Upper lobe of right lung (tissue), 1 donor: ENCODE measurements at regions not wholly inside any gene's neighbourhood (a gene's known extent, or its start where the extent isn't known, plus 50 kb on each side); places are given as distances from the start of the nearest gene placed in this dataset.

Experiments used
- ATAC-seq: fragments of 200-7000 bp; cut with Tn5 transposase; one replicate; pipeline ENCODE4 v1.9.1; 2020; ENCODE audit warnings: mild to moderate bottlenecking, moderate library complexity
- DNase-seq: peaks from one replicate; pipeline ENCODE4 v3.0.0-alpha.2; 2020
- H3K27ac ChIP-seq: fragments of 200-600 bp; one replicate; pipeline ENCODE4 v1.8.0; 2022
- H3K27me3 ChIP-seq: fragments of 200-600 bp; one replicate; pipeline ENCODE4 v1.8.0; 2022; ENCODE audit warnings: mild to moderate bottlenecking
- H3K36me3 ChIP-seq: fragments of 200-600 bp; one replicate; pipeline ENCODE4 v1.8.0; 2022
- H3K4me1 ChIP-seq: fragments of 200-600 bp; one replicate; pipeline ENCODE4 v1.8.0; 2022
- H3K4me3 ChIP-seq: fragments of 200-600 bp; one replicate; pipeline ENCODE4 v1.8.0; 2022; ENCODE audit warnings: mild to moderate bottlenecking
- H3K9me3 ChIP-seq: fragments of 200-600 bp; one replicate; pipeline ENCODE4 v1.8.0; 2022
- intact Hi-C: fragments of 100-400 bp; cut with DNase I; formaldehyde crosslinking; loops from one replicate; pipeline ENCODE4 v1.11.0; 2022
- TF ChIP-seq, protein P1 (sequence below): fragments of 200-600 bp; IDR thresholded peaks from one replicate; pipeline ENCODE4 v1.8.0; 2022; ENCODE audit warnings: antibody characterized with exemption
- donor health status: DM: no; HTN: yes; CAD: no; lungs with severe emphysema.

DNA sequence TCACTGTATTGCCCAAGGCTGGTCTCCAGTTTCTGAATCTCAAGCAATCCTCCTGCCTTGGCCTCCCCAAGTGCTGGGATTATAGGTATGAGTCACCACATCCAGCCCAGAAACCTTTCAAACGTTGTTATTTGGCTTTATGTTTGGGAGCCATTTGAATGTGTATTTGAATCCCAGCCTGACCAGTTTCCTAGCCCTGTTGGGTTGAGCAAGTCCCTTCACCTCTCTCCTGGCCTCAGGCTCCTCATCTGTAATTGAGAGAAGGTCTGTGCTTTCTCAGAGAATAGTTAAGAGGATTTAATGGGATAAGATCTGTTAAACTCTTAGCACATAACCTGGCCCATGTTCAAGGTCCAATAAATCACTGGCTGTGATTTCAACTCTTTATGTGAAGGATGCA, 385.8 kb upstream of the RBFOX1 start:
- no peaks in the 10 kb centered on the region for H3K9me3 ChIP-seq
- H3K27me3 ChIP-seq, result no peaks in the 10 kb centered on the region
- no peak for ATAC-seq
- H3K4me1 ChIP-seq, result no peaks in the 10 kb centered on the region
- TF ChIP-seq, protein P1, sequence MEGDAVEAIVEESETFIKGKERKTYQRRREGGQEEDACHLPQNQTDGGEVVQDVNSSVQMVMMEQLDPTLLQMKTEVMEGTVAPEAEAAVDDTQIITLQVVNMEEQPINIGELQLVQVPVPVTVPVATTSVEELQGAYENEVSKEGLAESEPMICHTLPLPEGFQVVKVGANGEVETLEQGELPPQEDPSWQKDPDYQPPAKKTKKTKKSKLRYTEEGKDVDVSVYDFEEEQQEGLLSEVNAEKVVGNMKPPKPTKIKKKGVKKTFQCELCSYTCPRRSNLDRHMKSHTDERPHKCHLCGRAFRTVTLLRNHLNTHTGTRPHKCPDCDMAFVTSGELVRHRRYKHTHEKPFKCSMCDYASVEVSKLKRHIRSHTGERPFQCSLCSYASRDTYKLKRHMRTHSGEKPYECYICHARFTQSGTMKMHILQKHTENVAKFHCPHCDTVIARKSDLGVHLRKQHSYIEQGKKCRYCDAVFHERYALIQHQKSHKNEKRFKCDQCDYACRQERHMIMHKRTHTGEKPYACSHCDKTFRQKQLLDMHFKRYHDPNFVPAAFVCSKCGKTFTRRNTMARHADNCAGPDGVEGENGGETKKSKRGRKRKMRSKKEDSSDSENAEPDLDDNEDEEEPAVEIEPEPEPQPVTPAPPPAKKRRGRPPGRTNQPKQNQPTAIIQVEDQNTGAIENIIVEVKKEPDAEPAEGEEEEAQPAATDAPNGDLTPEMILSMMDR, result no peak
- no peak overlapping the region for H3K27ac ChIP-seq
- no peak overlapping the region for H3K4me3 ChIP-seq
- H3K36me3 ChIP-seq, result no peaks in the 10 kb centered on the region
- DNase-seq, result no peak
- intact Hi-C loops, result no loop called here

DNA sequence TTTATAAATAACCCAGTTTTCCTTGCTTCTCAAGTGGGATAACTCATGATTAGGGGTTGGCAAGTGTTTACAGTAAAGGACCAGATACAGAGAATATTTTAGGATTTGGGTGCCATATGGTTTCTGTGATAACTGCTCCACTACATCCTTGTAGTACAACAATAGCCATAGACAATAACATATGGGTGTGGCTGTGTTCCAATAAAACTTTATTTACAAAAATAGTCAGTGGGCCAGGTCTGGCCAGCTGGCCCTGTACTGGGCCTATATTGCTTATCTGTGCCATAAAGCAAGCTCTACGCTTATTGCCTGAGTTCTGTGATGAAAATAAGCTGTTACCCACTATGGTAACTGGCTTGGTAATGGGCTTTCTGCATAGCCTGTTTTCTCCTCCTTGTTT, 386.5 kb upstream of the RBFOX1 start:
- TF ChIP-seq, protein P1, result no peak
- Histone ChIP-seq H3K36me3 (no peaks in the 10 kb centered on the region), H3K27ac (no peak overlapping the region), H3K9me3 (no peaks in the 10 kb centered on the region), H3K27me3 (no peaks in the 10 kb centered on the region), H3K4me1 (no peaks in the 10 kb centered on the region), H3K4me3 (no peak overlapping the region)
- ATAC-seq (no peak), DNase-seq (no peak)
- intact Hi-C loops, result no loop called here

DNA sequence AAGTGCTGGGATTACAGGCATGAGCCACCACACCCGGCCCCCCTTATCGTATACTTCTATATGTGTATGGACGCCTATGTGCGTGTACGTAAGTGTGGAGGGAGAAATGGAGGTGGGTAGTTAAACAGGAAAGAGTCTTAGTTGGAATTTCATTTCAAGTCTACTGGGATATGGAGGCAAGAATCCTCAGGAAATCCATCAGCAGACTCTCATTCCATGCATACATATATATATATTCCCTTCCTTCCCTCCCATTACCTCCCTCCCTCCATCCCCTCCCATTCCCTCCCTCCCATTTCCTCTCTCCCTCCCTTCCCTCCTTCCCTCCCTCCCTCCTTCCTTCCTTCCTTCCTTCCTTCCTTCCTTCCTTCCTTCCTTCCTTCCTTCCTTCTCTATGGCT, 391.7 kb upstream of the RBFOX1 start:
- no peak for ATAC-seq
- no peak overlapping the region for H3K27ac ChIP-seq
- TF ChIP-seq, protein P1, result no peak
- no peaks in the 10 kb centered on the region for H3K36me3 ChIP-seq
- intact Hi-C loops, result no loop called here
- H3K9me3 ChIP-seq, result no peaks in the 10 kb centered on the region
- DNase-seq, result no peak
- H3K27me3 ChIP-seq, result no peaks in the 10 kb centered on the region
- H3K4me1 ChIP-seq, result no peaks in the 10 kb centered on the region
- no peak overlapping the region for H3K4me3 ChIP-seq

DNA sequence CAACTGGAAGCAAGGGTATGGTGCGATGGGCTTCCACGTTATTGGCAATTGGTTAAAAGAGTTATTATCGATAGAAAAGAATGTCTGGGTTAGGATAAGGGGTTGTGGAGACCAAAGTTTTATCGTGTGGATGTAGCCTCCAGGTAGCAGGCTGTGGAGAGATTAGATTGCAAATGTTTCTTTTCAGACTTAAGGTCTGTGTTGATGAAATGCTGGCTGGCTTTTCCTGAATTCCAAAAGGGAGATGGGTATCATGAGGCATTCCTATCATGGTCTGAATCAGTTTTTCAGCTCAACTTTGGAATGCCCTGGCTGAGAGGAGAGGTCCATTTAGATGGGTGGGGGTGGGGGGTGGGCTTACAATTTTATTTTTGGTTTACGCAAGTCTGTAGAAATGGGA, 395.0 kb upstream of the RBFOX1 start:
- Histone ChIP-seq H3K36me3 (no peaks in the 10 kb centered on the region), H3K27me3 (no peaks in the 10 kb centered on the region), H3K27ac (no peak overlapping the region), H3K9me3 (no peaks in the 10 kb centered on the region), H3K4me1 (no peaks in the 10 kb centered on the region), H3K4me3 (no peak overlapping the region)
- TF ChIP-seq, protein P1, result no peak
- intact Hi-C loops, result no loop called here
- DNase-seq (no peak), ATAC-seq (no peak)

DNA sequence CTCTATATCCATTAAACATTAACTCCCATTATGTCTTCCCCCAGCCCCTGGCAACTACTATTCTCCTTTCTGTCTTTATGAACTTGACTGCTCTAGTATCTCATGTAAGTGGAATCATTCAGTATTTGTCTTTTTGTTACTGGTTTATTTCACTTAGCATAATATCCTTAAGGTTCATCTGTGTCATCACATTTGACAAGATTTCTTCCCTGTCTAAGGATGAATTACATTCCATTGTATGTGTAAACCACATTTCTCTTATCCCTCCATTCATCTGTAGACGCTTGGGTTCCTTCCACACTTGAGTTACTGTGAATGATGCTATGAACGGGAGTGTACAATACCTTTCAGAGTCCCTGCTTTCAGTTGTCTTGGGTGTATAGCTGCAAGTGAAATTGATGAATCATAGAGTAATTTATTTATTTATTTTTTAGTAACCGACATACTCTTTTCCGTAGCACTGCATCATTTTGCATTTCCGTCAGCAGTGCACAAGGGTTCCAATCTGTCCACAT, 399.7 kb upstream of the RBFOX1 start:
- Histone ChIP-seq H3K4me3 (no peak overlapping the region), H3K36me3 (no peaks in the 10 kb centered on the region), H3K4me1 (no peaks in the 10 kb centered on the region), H3K9me3 (no peaks in the 10 kb centered on the region), H3K27ac (no peak overlapping the region), H3K27me3 (no peaks in the 10 kb centered on the region)
- TF ChIP-seq, protein P1, result no peak
- intact Hi-C loops, result no loop called here
- ATAC-seq (no peak), DNase-seq (no peak)

DNA sequence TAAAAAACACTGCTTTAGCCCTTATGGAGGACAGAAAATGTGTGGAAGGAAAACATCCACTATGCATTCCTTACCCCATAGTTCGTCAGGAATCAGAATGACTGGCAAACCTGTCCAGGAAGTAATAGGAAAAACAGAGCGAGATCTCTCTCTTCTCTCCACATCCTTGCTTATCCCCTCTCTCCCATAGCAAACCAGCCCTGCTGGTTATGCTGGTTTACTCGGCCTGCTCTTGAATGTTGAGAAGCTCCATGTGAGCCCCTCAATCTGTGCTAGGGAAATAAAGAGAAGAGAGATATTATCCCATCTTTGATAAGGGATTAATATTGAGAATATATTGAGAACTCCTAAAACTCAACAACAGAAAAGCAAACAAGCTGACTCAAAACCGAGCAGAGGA, 402.8 kb upstream of the RBFOX1 start:
- no peak for ATAC-seq
- Histone ChIP-seq H3K4me3 (no peak overlapping the region), H3K36me3 (no peaks in the 10 kb centered on the region), H3K27me3 (no peaks in the 10 kb centered on the region), H3K9me3 (no peaks in the 10 kb centered on the region), H3K27ac (no peak overlapping the region), H3K4me1 (no peaks in the 10 kb centered on the region)
- no peak for DNase-seq
- intact Hi-C loops, result no loop called here
- TF ChIP-seq, protein P1, result no peak
